Progenitor cell of endocrine pancreas (in vitro differentiated cells): ENCODE measurements at regions not wholly inside any gene's neighbourhood (a gene's known extent, or its start where the extent isn't known, plus 50 kb on each side); places are given as distances from the start of the nearest gene placed in this dataset.

ENCODE experiments used
- DNase-seq: peaks from one replicate; pipeline ENCODE4 v3.0.0; 2021; ENCODE audit warnings: low spot score; ENCODE audit not compliant: unreplicated experiment
- H3K27ac Mint-ChIP-seq: 2 replicates; pipeline ENCODE4 v1.8.0; 2021; ENCODE audit warnings: mild to moderate bottlenecking, moderate library complexity, mixed read lengths
- H3K27me3 Mint-ChIP-seq: 2 replicates; pipeline ENCODE4 v1.8.0; 2021; ENCODE audit warnings: mixed read lengths
- H3K36me3 Mint-ChIP-seq: 2 replicates; pipeline ENCODE4 v1.8.0; 2022; ENCODE audit warnings: mixed read lengths; ENCODE audit not compliant: insufficient read depth
- H3K4me1 Mint-ChIP-seq: 2 replicates; pipeline ENCODE4 v1.8.0; 2021; ENCODE audit warnings: low read depth, mixed read lengths
- H3K4me3 Mint-ChIP-seq: 2 replicates; pipeline ENCODE4 v1.8.0; 2021; ENCODE audit warnings: low read depth, mild to moderate bottlenecking, moderate library complexity, mixed read lengths
- H3K9me3 Mint-ChIP-seq: 2 replicates; pipeline ENCODE4 v1.8.0; 2021; ENCODE audit warnings: low read depth, mixed read lengths
- CTCF ChIP-seq: fragments of 200-600 bp; sonication (generic); IDR thresholded peaks from one replicate; pipeline ENCODE4 v1.5.0; 2021; ENCODE audit warnings: antibody characterized with exemption, mild to moderate bottlenecking; ENCODE audit not compliant: unreplicated experiment

- Mint-ChIP-seq H3K27me3 (no peaks in the 10 kb centered on the region), H3K27ac (no peak overlapping the region), H3K4me3 (no peak overlapping the region), H3K9me3 (peaks cover 6% of the 10 kb centered on the region), H3K36me3 (no peaks in the 10 kb centered on the region), H3K4me1 (peaks cover 21% of the 10 kb centered on the region)
- DNase-seq = no peak
- no peak for TF ChIP-seq CTCF
These were observed 831.2 kb upstream of the CDH2 start for GRCh38 chr18:29007986-29008654.

GRCh38 chr18:29004921-29005320 is 828.0 kb upstream of the CDH2 start:
- H3K4me1 Mint-ChIP-seq = peaks cover 25% of the 10 kb centered on the region
- no peaks in the 10 kb centered on the region for H3K36me3 Mint-ChIP-seq
- no peak for TF ChIP-seq CTCF
- no peak overlapping the region for H3K4me3 Mint-ChIP-seq
- peak overlapping the region; percentile 65 for H3K27ac Mint-ChIP-seq
- DNase-seq = no peak
- peaks cover 10% of the 10 kb centered on the region for H3K9me3 Mint-ChIP-seq
- no peaks in the 10 kb centered on the region for H3K27me3 Mint-ChIP-seq

GRCh38 chr18:29003194-29003593 is 826.3 kb upstream of the CDH2 start:
- no peak overlapping the region for H3K4me3 Mint-ChIP-seq
- peak overlapping the region; percentile 33 for H3K27ac Mint-ChIP-seq

GRCh38 chr18:29002747-29003146 is 825.8 kb upstream of the CDH2 start:
- no peaks in the 10 kb centered on the region for H3K36me3 Mint-ChIP-seq
- H3K9me3 Mint-ChIP-seq = peaks cover 4% of the 10 kb centered on the region
- H3K4me1 Mint-ChIP-seq = peaks cover 25% of the 10 kb centered on the region
- no peak overlapping the region for H3K4me3 Mint-ChIP-seq
- no peak overlapping the region for H3K27ac Mint-ChIP-seq
- no peaks in the 10 kb centered on the region for H3K27me3 Mint-ChIP-seq
- TF ChIP-seq CTCF = no peak
- DNase-seq = no peak

More at GRCh38 chr18:29003194-29003593, 826.3 kb upstream of the CDH2 start:
- no peak for TF ChIP-seq CTCF
- Mint-ChIP-seq H3K36me3 (no peaks in the 10 kb centered on the region), H3K9me3 (peaks cover 8% of the 10 kb centered on the region), H3K4me1 (peaks cover 25% of the 10 kb centered on the region), H3K27me3 (no peaks in the 10 kb centered on the region)
- no peak for DNase-seq

GRCh38 chr18:28999726-29000125 is 822.8 kb upstream of the CDH2 start:
- DNase-seq = no peak
- H3K27ac Mint-ChIP-seq = no peak overlapping the region
- no peak for TF ChIP-seq CTCF

More at GRCh38 chr18:28999726-29000125, 822.8 kb upstream of the CDH2 start:
- no peaks in the 10 kb centered on the region for H3K36me3 Mint-ChIP-seq
- no peaks in the 10 kb centered on the region for H3K27me3 Mint-ChIP-seq
- H3K4me1 Mint-ChIP-seq = peaks cover 16% of the 10 kb centered on the region
- H3K9me3 Mint-ChIP-seq = peaks cover 4% of the 10 kb centered on the region
- no peak overlapping the region for H3K4me3 Mint-ChIP-seq
